Cardiac muscle cell (in vitro differentiated cells and primary cell): ENCODE measurements at regions not wholly inside any gene's neighbourhood (a gene's known extent, or its start where the extent isn't known, plus 50 kb on each side); places are given as distances from the start of the nearest gene placed in this dataset.
"Not testable (repeated sequence)": the region's sequence is repeated elsewhere in the genome, so short reads cannot be mapped to it uniquely, and the experiment has no call there.

Source experiments
- DNase-seq, 2 donors: peaks; one replicate each; pipeline versions ENCODE4 v3.0.0 to v3.0.0-alpha.2; 2010 to 2017; ENCODE audit warnings: low read depth in 1 of 2, low spot score in 1 of 2
- H3K27ac ChIP-seq: fragments of 200-600 bp; sonication (generic); 2 replicates; pipeline ENCODE4 v1.5.1; 2016
- H3K27me3 ChIP-seq: fragments of 200-600 bp; sonication (generic); 2 replicates; pipeline ENCODE4 v1.6.0; 2016; ENCODE audit warnings: control low read depth
- H3K36me3 ChIP-seq: fragments of 200-600 bp; sonication (generic); 2 replicates; pipeline ENCODE4 v1.5.1; 2016; ENCODE audit warnings: control low read depth
- H3K4me1 ChIP-seq: fragments of 200-600 bp; sonication (generic); 2 replicates; pipeline ENCODE4 v1.8.1; 2017; ENCODE audit warnings: low read depth, mild to moderate bottlenecking, mixed run types
- H3K4me3 ChIP-seq: fragments of 200-600 bp; sonication (generic); 2 replicates; pipeline ENCODE4 v1.5.1; 2016; ENCODE audit warnings: mild to moderate bottlenecking
- H3K9me3 ChIP-seq: fragments of 200-600 bp; sonication (generic); 2 replicates; pipeline ENCODE4 v1.5.1; 2017; ENCODE audit warnings: low read depth, mild to moderate bottlenecking, control low read depth
- TF ChIP-seq, protein P1 (sequence below): IDR thresholded peaks from 2 replicates; pipeline ENCODE4 v1.5.1; 2012; ENCODE audit warnings: low read depth, mild to moderate bottlenecking, low read length

DNA sequence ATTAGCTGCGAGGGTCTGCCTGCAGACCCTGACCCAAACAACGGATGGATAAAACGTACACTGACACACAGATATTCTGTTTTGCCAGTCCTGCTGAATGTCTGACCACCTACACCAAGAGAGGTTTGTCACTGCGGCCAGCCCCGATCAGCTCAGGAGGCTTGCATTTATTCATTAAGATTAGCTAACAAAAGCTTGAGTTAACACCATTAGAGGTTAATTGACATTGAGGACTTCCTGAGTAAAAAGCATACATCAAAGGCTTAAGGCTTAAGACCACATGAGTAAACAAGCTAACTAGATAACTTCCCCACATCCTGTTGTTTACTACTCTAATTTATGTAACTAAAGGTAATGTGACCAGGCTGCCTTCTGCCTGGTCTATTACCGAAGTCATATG lies 198.1 kb upstream of the TRPC7 start:
- H3K4me1 ChIP-seq, result no peaks in the 10 kb centered on the region
- H3K9me3 ChIP-seq, result no peaks in the 10 kb centered on the region
- no peaks in the 10 kb centered on the region for H3K36me3 ChIP-seq
- no peak for DNase-seq
- no peaks in the 10 kb centered on the region for H3K27me3 ChIP-seq
- H3K4me3 ChIP-seq, result no peak overlapping the region
- TF ChIP-seq, protein P1, sequence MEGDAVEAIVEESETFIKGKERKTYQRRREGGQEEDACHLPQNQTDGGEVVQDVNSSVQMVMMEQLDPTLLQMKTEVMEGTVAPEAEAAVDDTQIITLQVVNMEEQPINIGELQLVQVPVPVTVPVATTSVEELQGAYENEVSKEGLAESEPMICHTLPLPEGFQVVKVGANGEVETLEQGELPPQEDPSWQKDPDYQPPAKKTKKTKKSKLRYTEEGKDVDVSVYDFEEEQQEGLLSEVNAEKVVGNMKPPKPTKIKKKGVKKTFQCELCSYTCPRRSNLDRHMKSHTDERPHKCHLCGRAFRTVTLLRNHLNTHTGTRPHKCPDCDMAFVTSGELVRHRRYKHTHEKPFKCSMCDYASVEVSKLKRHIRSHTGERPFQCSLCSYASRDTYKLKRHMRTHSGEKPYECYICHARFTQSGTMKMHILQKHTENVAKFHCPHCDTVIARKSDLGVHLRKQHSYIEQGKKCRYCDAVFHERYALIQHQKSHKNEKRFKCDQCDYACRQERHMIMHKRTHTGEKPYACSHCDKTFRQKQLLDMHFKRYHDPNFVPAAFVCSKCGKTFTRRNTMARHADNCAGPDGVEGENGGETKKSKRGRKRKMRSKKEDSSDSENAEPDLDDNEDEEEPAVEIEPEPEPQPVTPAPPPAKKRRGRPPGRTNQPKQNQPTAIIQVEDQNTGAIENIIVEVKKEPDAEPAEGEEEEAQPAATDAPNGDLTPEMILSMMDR, result no peak
- H3K27ac ChIP-seq, result no peak overlapping the region

DNA sequence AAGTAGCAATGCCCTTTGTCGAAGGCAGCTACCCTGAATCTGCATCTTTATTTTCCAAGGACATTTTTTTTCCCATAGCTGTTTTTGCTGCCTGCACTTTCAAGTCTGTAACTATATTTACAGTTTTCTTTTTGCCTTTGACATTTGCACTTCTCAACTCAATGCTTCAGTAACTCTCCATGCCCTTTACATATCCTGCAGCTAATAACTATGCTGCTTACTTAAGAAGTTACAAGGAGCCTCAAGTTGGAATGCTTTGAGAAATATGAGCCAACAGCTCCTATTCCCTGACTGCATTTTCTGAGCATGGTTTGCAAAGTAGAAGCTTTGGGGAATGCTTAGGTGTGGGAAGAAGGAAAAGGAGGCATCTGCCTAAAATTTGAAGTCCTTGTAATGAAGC lies 194.8 kb upstream of the TRPC7 start:
- no peak for DNase-seq
- H3K4me1 ChIP-seq, result no peaks in the 10 kb centered on the region
- H3K36me3 ChIP-seq, result no peaks in the 10 kb centered on the region
- no peaks in the 10 kb centered on the region for H3K9me3 ChIP-seq
- TF ChIP-seq, protein P1, result no peak
- H3K27me3 ChIP-seq, result no peaks in the 10 kb centered on the region
- no peak overlapping the region for H3K27ac ChIP-seq
- no peak overlapping the region for H3K4me3 ChIP-seq

DNA sequence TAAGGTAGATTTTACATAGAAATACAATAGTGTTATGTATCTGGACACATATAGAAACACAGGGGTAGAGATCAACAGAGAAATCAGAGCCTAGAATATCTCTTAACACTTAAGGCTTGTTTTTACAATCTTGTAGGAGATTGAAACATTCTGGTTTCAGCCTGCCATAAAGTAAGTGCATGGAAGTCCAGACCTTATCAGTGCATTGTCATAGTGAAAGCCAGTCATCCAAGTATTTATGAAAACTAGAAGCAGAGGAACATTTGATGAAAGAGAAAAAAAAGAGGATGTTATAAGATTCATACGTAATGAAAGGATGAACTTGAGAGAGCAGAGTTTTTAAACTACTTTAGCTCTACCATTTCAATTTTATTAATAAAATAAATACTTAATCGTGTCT lies 194.3 kb upstream of the TRPC7 start:
- H3K36me3 ChIP-seq, result no peaks in the 10 kb centered on the region
- H3K9me3 ChIP-seq, result no peaks in the 10 kb centered on the region
- TF ChIP-seq, protein P1, result no peak
- no peak overlapping the region for H3K4me3 ChIP-seq
- no peaks in the 10 kb centered on the region for H3K27me3 ChIP-seq
- no peaks in the 10 kb centered on the region for H3K4me1 ChIP-seq
- H3K27ac ChIP-seq, result no peak overlapping the region
- DNase-seq, result no peak

DNA sequence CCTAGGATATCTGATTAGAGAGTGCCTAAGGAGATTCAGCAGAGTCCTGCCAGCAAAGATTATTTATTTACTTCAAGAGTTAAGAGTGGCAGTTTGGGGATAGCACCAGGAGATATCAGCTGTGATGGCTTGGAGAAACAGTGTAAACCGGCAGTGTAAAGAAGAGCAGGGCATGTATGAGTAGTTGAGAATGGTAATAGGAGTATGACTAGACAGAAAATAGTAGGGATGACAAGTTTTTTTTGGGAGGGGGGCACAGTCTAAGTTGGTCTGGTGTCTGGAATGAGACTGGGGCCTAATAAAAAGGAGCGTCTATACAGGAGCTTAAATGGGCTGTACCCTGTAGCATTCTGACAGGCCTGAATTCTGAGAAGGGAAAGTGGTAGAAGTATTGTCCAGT lies 181.8 kb upstream of the TRPC7 start:
- H3K27ac ChIP-seq, result not testable (repeated sequence)

DNA sequence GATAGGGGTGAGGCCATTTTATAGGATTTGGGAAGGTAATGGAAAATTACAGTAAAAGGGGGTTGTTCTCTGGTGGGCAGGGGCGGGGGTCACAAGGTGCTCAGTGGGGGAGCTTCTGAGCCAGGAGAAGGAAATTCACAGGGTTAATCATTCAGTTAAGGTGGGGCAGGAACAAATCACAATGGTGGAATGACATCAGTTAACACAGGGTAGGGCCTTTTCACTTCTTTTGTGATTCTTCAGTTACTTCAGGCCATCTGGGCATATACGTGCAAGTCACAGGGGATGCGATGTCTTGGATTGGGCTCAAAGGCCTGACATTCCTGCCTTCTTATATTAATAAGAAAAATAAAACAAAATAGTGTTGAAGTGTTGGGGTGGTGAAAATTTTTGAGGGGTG lies 181.1 kb upstream of the TRPC7 start:
- H3K9me3 ChIP-seq, H3K4me3 ChIP-seq, H3K4me1 ChIP-seq, H3K27ac ChIP-seq, H3K27me3 ChIP-seq, DNase-seq, H3K36me3 ChIP-seq: not testable (repeated sequence)

More for the DNA sequence above, 181.8 kb upstream of the TRPC7 start:
- H3K9me3 ChIP-seq, H3K36me3 ChIP-seq, DNase-seq, H3K4me1 ChIP-seq, H3K4me3 ChIP-seq, H3K27me3 ChIP-seq: not testable (repeated sequence)

DNA sequence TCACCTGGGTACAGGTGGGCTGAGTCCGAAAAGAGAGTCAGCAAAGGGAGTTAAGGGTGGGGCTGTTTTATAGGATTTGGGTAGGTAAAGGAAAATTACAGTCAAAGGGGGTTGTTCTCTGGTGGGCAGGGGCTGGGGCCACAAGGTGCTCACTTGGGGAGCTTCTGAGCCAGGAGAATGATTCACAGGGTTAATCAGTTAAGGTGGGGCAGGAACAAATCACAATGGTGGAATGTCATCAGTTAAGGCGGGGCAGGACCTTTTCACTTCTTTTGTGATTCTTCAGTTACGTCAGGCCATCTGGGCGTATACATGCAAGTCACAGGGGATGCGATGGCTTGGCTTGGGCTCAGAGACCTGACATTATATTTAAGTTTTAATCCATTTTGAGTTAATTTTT lies 179.7 kb upstream of the TRPC7 start:
- not testable (repeated sequence) for H3K4me1 ChIP-seq, H3K4me3 ChIP-seq, H3K27ac ChIP-seq, DNase-seq, H3K27me3 ChIP-seq, H3K36me3 ChIP-seq, H3K9me3 ChIP-seq

DNA sequence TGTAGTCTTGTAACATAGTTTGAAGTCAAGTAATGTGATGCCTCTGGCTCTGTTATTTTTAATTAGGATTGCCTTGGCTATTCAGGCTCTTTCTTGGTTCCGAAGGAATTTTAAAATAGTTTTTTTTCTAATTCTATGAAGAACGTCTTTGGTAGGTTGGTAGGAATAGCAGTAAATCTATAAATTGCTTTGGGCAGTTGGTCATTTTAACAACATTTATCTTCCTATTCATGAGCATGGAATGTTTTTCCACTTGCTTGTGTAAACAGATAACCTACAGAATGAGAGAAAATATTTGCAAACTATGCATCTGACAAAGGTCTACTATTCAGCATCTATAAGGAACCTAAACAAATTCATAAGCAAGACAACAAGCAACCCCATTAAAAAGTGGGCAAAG lies 173.2 kb upstream of the TRPC7 start:
- no peaks in the 10 kb centered on the region for H3K27me3 ChIP-seq

More for the DNA sequence above, 173.2 kb upstream of the TRPC7 start:
- TF ChIP-seq, protein P1, result no peak
- DNase-seq, result no peak
- H3K9me3 ChIP-seq, result no peaks in the 10 kb centered on the region
- H3K4me3 ChIP-seq, result no peak overlapping the region
- no peaks in the 10 kb centered on the region for H3K4me1 ChIP-seq
- no peak overlapping the region for H3K27ac ChIP-seq
- no peaks in the 10 kb centered on the region for H3K36me3 ChIP-seq
